Activated T-cell treated with anti-CD3 and anti-CD28 coated beads, Interleukin-2, amount 50 U/mL, for 48 hours (primary cell): ENCODE measurements at regions not wholly inside any gene's neighbourhood (a gene's known extent, or its start where the extent isn't known, plus 50 kb on each side); places are given as distances from the start of the nearest gene placed in this dataset.

ENCODE experiments used
- DNase-seq, 2 experiments: peaks; one replicate each; pipeline ENCODE4 v3.0.0-alpha.2; 2020

- DNase-seq = peak; percentile 76 to 81
Observed at GRCh38 chr2:230643576-230644291, 68.9 kb upstream of the CAB39 start.

GRCh38 chr2:230644356-230644935 lies 68.2 kb upstream of the CAB39 start:
- no peak for DNase-seq

- DNase-seq = peak in 1 of 2 experiments; percentile 10
Observed at GRCh38 chr2:230648356-230648755, 64.3 kb upstream of the CAB39 start.

DNA sequence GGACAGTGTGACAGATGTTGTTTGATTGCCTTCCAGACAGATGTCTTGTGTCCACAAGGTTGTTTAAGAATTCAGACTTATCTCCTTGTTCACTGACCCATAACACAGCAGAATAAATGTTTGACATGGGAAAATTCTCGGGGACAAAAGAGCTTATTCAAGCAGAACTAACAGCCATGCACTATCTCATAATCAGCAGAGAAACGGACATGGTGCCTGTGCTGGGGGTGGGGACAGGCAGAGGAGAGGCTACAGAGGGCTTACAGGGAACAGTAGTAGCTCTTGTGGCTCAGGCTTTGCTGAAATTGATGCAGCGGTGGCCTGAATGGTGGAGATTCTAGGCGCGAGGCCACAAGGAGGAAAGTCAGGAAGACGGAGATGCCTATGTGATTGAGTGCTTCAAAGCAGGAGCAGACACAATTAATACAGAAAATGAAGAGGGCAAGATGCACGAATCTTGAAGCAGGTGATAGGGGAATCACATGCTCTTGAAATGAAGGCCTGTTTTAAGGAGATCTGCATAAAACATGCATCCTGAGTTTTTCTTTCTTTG lies 62.0 kb upstream of the CAB39 start:
- DNase-seq = no peak

GRCh38 chr2:230654057-230654456 lies 58.6 kb upstream of the CAB39 start:
- no peak for DNase-seq

DNA sequence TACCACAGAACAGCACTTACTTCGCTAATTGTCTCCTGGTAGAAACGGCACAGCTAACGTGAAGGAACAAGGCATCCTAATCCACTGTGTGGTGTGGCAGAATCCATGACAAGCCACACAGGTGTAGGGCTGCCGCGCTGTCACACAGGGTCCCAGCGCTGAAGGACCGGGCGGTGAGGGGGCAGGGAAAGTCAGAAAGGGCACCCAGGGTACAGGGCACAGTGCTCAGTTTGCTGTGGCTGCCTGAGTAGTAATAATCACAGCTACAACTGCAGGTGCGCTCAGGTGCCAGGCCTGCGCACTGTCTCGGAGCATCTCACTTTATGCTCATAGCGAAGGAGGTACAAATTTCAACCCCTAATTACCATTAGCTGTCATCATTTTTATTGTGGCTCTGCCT lies 55.2 kb upstream of the CAB39 start:
- DNase-seq = peak in 1 of 2 experiments; percentile 39

DNA sequence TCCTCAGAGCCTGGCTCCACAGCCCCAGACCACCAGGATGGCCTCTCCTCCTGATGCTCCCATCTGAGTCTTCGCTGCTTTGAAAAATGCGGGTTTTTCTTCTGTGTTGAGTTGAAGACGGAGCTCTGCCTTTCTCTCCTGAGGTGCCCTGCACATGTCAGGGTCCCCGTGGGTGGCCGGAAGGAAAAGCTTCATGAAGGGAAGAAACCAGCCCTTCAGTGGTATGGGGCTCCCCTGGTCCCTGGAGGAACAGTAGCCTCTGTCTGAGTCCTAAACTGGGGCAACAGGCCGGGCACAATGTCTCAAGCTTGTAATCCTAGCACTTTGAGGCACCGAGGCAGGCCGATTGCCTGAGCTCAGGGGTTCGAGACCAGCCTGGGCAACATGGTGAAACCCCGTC lies 54.7 kb upstream of the CAB39 start:
- peak in 1 of 2 experiments; percentile 50 for DNase-seq

GRCh38 chr2:230658577-230658876 lies 54.1 kb upstream of the CAB39 start:
- no peak for DNase-seq

DNA sequence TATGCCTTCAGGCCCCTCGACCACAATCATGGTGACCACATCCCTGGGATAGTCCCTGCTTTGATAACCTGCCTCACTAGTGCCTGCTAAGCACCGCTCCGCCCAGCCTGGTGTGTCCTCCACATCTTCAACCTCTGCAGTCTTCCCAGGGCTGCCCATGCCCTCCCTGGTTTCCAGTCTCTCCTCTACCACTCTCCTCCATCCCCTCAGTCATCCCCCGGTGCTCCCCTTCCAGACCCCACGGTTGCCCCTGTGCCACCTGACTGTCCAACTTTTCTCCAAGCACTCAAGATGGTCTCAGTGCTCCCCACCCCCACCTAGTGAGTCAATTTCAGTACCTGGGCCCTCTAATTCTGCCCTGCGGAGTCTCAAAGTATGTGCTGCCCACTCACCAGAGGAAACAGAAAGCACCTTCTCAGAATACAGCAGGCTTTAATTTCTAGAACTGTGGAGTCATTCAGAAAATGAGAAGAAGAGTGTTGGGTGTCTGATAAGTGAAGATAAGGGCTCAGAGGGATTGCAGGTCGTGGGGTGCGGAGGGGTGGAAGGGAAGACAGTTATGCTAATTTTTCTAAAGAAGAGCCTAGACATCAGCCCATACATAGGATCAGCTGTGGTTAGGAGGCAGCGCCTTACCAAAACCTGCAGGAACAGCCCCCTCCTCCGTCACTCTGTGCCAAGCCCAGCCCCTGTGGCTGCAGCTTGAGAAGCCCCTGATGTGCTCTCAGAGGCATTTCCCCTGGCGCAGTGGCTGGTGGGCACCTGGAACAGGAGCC lies 53.6 kb upstream of the CAB39 start:
- peak; percentile 86 to 87 for DNase-seq

- DNase-seq = peak; percentile 80 to 82
Observed at GRCh38 chr2:230660294-230661060, 52.2 kb upstream of the CAB39 start.

DNA sequence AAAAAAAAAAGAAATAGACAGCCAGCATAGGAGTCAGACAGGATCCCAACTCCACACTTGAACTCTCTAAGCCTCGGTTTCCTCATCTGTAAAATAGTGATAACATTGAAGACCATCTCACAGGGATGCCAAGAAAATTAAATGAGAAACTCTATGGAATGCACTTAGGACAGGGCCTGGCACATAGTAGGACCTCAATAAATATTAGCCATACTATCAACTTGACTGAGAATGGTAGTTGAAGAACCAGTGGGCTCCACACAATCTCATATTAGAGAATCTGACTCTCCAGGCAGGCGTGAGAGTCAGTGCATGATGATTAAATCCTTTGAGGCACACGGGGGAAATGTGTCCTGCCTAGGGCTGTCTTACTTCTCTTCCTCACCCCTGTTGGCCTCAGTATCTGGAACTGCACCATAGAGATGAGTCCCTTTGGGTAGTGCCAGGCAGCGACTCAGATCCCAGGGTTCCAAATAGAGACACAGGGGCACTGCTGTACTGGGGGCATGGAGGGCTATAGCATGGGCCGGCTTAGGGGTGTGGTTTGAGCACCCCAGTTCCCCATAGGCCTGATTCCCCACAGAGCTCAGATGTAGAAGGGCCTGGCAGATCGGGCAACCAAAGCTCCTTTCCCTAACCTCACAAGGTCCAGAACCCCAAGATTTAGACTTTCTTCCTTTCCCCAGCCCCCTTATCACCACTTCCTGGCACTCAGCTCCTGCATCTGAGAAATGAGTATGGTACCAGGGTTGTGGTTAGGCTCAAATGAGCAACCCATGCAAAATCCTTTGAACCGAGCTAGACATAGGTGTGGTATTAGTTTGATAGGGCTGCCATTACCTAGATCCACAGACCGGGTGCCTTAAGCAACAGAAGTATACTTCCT lies 51.3 kb upstream of the CAB39 start:
- DNase-seq = peak; percentile 76 to 79
